Kidney epithelial cell (primary cell): ENCODE measurements at regions not wholly inside any gene's neighbourhood (a gene's known extent, or its start where the extent isn't known, plus 50 kb on each side); places are given as distances from the start of the nearest gene placed in this dataset.

Experiments used
- DNase-seq: peaks from one replicate; pipeline ENCODE4 v3.0.0-alpha.2; 2010; ENCODE audit warnings: low read depth
- H3K27me3 ChIP-seq: 2 replicates; pipeline ENCODE4 v1.6.0; 2011; ENCODE audit warnings: low read length; ENCODE audit not compliant: control insufficient read depth, insufficient read depth
- H3K36me3 ChIP-seq: 2 replicates; pipeline ENCODE4 v1.5.1; 2011; ENCODE audit warnings: low read length; ENCODE audit not compliant: control insufficient read depth, insufficient read depth
- H3K4me3 ChIP-seq: 2 replicates; pipeline ENCODE4 v1.5.1; 2011; ENCODE audit warnings: low read depth, mild to moderate bottlenecking, control low read depth, low read length
- CTCF ChIP-seq: IDR thresholded peaks from 2 replicates; pipeline ENCODE4 v1.5.1; 2011; ENCODE audit warnings: mild to moderate bottlenecking, moderate library complexity, low read length, control low read depth, inconsistent platforms; ENCODE audit not compliant: insufficient read depth, poor library complexity, severe bottlenecking

- DNase-seq: no peak
- Histone ChIP-seq H3K27me3 (no peaks in the 10 kb centered on the region), H3K36me3 (no peaks in the 10 kb centered on the region), H3K4me3 (no peak overlapping the region)
- no peak for TF ChIP-seq CTCF
Observed at GRCh38 chr13:106906426-106906996, 338.6 kb upstream of the ARGLU1 start.

GRCh38 chr13:106905380-106906162 is 337.6 kb upstream of the ARGLU1 start:
- no peaks in the 10 kb centered on the region for H3K27me3 ChIP-seq
- DNase-seq: no peak
- H3K4me3 ChIP-seq: no peak overlapping the region
- H3K36me3 ChIP-seq: no peaks in the 10 kb centered on the region
- no peak for TF ChIP-seq CTCF

- no peaks in the 10 kb centered on the region for H3K36me3 ChIP-seq
Observed at GRCh38 chr13:106899442-106899841, 331.5 kb upstream of the ARGLU1 start.

GRCh38 chr13:106898231-106898630 is 330.3 kb upstream of the ARGLU1 start:
- DNase-seq: no peak
- no peak for TF ChIP-seq CTCF
- H3K27me3 ChIP-seq: no peaks in the 10 kb centered on the region

More at GRCh38 chr13:106899442-106899841, 331.5 kb upstream of the ARGLU1 start:
- no peaks in the 10 kb centered on the region for H3K27me3 ChIP-seq
- no peak overlapping the region for H3K4me3 ChIP-seq
- DNase-seq: no peak
- no peak for TF ChIP-seq CTCF

GRCh38 chr13:106888148-106888547 is 320.2 kb upstream of the ARGLU1 start:
- TF ChIP-seq CTCF: no peak
- Histone ChIP-seq H3K4me3 (no peak overlapping the region), H3K27me3 (no peaks in the 10 kb centered on the region), H3K36me3 (no peaks in the 10 kb centered on the region)
- no peak for DNase-seq

More at GRCh38 chr13:106898231-106898630, 330.3 kb upstream of the ARGLU1 start:
- Histone ChIP-seq H3K36me3 (no peaks in the 10 kb centered on the region), H3K4me3 (no peak overlapping the region)
